Transverse colon (tissue), 3 donors: ENCODE measurements at regions not wholly inside any gene's neighbourhood (a gene's known extent, or its start where the extent isn't known, plus 50 kb on each side); places are given as distances from the start of the nearest gene placed in this dataset.

Experiments used
- POLR2A ChIP-seq: fragments of 450-650 bp; IDR thresholded peaks from one replicate; pipeline ENCODE4 v1.6.1; 2016; ENCODE audit warnings: antibody characterized with exemption, mild to moderate bottlenecking, moderate library complexity
- TF ChIP-seq, protein P1 (sequence below), 5 experiments: fragments of 200-600 bp in 3 of 5; fragments of 450-650 bp in 2 of 5; sonication (generic) in 3 of 5; IDR thresholded peaks; 1 replicate in 2 of 5; 2 replicates in 3 of 5; pipeline ENCODE4 v1.5.1; 2016 to 2017; ENCODE audit warnings: antibody characterized with exemption in 5 of 5, inconsistent platforms in 3 of 5, mild to moderate bottlenecking in 2 of 5, moderate library complexity in 1 of 5

DNA sequence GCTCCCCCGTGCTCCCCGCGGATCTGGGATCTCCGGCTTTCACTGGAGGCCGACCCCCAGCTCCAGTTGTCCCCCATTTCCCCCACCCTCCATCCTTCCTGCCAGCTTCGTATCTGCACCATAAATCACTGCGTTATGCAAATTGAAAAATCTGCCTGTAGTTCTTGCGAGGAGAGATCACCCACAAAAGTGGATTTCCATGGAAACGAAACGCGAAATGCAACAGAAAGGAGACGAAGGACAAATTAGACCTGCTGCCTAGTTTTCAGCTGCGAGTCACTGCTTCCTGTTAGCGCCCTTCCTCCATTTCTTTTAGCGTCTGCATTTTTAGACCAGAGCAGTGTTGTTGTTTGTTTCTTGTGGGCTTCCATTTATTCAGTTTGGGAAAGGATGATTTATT is 127.1 kb upstream of the ATP10A start:
- TF ChIP-seq POLR2A = no peak
- TF ChIP-seq, protein P1, sequence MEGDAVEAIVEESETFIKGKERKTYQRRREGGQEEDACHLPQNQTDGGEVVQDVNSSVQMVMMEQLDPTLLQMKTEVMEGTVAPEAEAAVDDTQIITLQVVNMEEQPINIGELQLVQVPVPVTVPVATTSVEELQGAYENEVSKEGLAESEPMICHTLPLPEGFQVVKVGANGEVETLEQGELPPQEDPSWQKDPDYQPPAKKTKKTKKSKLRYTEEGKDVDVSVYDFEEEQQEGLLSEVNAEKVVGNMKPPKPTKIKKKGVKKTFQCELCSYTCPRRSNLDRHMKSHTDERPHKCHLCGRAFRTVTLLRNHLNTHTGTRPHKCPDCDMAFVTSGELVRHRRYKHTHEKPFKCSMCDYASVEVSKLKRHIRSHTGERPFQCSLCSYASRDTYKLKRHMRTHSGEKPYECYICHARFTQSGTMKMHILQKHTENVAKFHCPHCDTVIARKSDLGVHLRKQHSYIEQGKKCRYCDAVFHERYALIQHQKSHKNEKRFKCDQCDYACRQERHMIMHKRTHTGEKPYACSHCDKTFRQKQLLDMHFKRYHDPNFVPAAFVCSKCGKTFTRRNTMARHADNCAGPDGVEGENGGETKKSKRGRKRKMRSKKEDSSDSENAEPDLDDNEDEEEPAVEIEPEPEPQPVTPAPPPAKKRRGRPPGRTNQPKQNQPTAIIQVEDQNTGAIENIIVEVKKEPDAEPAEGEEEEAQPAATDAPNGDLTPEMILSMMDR (IDR thresholded peaks at IDR 0.05) = no peak
